ENCODE measurements at regions not wholly inside any gene's neighbourhood (a gene's known extent, or its start where the extent isn't known, plus 50 kb on each side); places are given as distances from the start of the nearest gene placed in this dataset.
"Not testable (repeated sequence)": the region's sequence is repeated elsewhere in the genome, so short reads cannot be mapped to it uniquely, and the experiment has no call there.

DNA sequence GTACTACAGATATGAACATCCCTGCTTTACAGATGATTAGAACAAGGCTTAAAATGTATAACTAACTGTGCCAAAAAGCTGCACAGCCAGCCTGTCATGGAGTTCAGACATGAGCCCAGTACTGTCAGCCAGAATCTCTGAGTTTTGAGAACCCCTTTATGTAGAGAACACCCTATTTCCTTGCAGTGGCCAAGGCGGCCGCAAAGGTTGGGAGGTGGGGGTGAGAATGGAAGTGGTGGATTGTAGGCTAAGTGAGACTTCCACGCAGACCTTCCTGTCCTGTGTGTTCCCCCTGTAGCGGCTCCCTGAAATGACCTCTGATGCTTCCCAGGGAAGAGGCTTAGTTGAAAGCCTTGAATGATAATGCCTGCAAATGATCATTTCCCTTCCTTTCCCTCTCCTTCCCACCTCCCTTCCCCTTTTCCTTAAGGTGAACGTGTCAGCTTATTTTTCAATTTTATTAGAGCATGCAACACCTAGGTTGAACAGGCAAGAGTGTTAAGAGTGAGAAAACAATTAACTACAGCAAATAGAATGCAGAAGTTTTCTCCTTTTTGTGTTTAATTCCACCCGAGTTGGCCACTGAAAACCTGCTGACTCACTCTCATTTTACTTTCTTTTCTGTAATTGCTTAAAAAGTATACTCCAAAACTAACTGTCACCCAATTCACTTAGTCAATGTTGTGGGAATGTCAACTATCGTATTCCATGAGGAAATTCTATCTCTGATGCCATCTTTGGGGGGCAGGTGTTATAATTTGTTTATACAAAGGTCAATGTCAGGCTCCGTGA is 167.0 kb upstream of the EDNRB start:
- DNase-seq (ENCODE audit: low read depth in 2 of 2) = no peak

- DNase-seq (ENCODE audit: low read depth in 2 of 2) = no peak
These were observed 165.8 kb upstream of the EDNRB start for GRCh38 chr13:78084401-78084800.

GRCh38 chr13:78078168-78078567 is 159.5 kb upstream of the EDNRB start:
- no peak for DNase-seq (ENCODE audit: low read depth in 2 of 2)

DNA sequence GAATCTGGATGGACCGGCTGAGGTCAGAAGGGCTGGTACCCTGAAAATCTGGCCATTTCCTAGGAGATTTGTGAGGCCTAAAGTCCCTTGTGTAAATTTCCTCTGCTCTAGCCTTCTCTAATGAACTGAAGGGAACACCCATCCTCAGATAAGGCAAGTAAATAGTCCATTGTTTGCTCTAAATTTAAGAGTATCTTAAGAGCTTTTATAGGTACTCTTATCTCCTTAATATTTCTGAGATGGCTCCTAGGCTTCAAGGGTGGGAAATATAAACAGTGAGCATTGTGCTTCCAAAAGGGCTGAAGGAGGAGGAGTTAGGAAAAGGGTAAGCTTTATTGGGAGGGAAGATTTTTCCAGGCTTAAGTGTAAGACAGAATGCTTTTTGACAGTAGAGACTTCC is 148.7 kb upstream of the EDNRB start:
- DNase-seq (ENCODE audit: low read depth in 2 of 2) = no peak

- DNase-seq (ENCODE audit: low read depth in 2 of 2) = no peak
These were observed 146.5 kb upstream of the EDNRB start for GRCh38 chr13:78065141-78065540.

GRCh38 chr13:78061806-78062205 is 143.2 kb upstream of the EDNRB start:
- no peak for DNase-seq (ENCODE audit: low read depth in 2 of 2)

DNA sequence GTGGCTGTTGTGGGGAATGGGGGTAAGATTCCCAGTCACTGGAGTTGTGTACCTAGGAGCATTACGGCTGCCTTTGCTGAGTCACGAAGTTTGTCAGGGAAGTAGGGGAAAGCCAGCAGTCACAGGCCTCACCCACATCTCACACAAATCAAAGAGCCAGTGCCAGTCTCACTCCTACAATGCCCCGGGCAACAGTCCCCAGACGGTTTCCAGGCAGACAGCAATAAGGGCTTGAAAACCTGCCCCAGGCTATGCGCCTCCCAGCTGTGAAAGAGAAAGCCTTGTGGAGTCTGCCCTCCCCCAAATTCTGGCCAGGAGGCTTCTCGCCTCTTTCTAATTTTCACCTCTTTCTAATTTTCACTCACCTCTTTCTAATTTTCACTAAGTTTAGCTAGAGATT is 142.3 kb upstream of the EDNRB start:
- no peak for DNase-seq (ENCODE audit: low read depth in 2 of 2)

GRCh38 chr13:78056865-78057264 is 138.2 kb upstream of the EDNRB start:
- DNase-seq (ENCODE audit: low read depth in 2 of 2) = not testable (repeated sequence)

- no peak for DNase-seq (ENCODE audit: low read depth in 2 of 2)
These were observed 135.5 kb upstream of the EDNRB start for GRCh38 chr13:78054157-78054556.

DNA sequence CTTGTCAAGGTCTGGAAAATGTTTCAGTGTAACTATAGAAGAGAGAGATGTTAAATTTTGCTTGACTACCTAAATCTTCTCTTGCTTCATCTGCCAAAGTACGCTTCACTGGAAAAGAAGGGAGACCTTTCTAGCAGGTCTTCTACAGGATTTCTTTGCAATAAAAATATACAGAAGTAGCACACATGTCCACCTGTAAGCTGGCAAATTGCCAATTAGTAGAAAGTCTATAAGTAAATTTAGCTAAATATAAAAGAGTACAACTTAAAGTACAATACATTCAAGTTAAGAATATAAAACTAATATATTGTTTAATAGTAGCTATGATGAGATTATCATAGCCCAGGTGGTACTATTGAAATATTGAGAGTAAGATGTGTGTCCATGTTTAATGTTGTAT is 128.5 kb upstream of the EDNRB start:
- no peak for DNase-seq (ENCODE audit: low read depth in 2 of 2)

DNA sequence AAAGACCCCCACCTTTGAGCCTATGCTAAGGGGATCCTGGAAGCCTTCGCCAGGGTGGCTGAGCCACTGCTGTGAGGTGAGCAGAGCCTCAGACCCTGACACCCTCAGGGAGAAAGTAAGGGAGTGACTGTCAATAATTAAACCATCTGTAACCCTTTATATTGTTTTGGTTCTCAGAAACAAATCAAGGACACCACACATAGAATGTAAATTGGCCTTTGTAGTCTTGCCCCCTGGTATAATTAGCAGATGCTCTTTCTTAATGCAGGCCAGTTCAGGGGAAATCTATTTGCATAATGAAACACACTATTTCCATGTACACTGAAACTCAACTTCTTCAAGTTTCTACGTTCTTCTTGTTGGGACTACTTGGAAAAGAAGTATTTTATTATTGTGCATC is 127.7 kb upstream of the EDNRB start:
- no peak for DNase-seq (ENCODE audit: low read depth in 2 of 2)

DNA sequence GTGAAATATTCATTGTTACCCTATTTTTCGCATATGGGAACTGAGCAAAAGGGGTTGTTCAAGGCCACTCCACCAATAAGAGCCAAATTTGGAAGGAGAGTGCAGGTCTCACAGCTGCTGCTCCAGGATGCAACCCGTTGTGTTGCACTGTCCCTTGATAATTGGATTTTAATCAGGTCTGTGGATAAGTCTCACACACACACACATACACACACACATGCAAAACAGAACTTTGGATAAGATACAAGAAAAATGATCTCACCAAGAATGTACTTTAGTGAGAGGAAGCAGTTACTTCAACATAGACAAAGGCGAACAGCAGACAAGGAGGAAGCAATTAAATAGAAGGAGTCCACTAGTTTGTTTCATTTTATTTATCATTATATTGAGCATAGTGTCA is 127.3 kb upstream of the EDNRB start:
- DNase-seq (ENCODE audit: low read depth in 2 of 2) = no peak

DNA sequence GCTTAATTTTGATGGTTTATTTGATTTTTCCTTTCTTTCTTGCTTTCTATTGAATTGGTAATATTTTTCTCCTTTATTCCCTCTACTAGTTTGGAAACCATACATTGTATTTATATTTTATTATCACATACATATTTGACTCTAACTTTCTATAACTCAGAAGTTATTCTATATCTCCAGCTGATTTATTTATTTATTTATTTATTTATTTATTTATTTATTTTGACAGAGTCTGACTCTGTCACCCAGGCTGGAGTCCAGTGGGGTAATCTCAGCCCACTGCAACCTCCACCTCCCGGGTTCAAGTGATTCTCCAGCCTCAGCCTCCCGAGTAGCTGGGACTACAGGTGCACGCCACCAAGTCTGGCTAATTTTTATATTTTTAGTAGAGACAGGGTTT is 122.7 kb upstream of the EDNRB start:
- DNase-seq (ENCODE audit: low read depth in 2 of 2) = not testable (repeated sequence)

- no peak for DNase-seq (ENCODE audit: low read depth in 2 of 2)
These were observed 121.7 kb upstream of the EDNRB start for GRCh38 chr13:78040205-78040830.

DNA sequence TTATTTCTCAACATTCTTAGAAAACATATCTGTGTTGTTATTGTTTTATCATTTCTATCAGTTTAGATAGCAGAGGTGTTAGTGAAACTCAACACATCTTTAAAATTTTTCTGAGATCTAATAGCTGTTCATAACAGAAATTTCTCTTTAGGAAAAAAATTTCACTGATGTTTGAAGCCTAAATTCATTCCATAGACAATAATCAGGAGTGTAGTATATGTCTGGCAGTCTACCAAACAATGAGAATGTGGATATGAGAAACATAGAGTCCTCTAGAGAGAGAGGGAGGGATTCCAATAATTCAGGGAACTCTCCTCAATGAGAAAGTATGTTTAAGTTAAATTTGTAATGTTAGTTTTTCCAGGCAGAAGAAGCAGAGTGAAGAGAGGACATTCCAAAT is 118.2 kb upstream of the EDNRB start:
- no peak for DNase-seq (ENCODE audit: low read depth in 2 of 2)

DNA sequence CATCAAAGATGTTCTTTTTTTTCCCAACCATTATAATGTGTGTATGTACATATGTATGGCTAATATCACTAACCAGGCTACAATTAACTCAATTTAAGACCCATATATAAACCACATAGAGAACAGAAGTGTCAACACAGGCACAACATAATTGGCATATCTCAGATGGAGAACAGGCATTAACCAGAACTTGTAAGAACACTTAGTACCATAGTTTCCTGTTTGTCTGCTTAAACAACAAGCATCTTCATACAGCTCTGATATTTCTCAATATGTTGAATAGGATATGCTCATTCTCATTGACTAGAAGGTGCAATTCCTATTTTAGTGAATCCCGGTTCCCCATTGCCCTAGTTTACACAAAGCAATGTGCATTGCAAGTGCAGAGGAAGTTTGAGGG is 116.9 kb upstream of the EDNRB start:
- DNase-seq (ENCODE audit: low read depth in 2 of 2) = no peak

DNA sequence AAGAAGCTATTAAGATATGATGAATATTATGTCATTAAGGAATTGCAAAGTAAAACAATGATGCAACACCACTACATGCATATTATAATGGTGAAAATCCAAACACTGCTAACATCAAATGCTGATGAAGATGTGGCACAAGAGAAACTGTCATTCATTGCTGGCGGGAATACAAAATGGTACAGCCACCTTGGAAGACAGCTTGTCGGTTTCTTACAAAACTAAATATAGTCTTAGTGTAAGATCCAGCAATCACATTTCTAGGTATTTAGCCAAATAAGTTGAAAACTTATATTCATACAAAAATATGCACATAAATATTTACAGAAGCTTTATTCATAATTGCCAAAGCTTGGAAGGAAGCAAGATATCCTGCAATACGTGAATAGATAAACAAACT is 114.9 kb upstream of the EDNRB start:
- DNase-seq (ENCODE audit: low read depth in 2 of 2) = no peak

- DNase-seq (ENCODE audit: low read depth in 2 of 2) = no peak
These were observed 113.5 kb upstream of the EDNRB start for GRCh38 chr13:78032132-78032531.

GRCh38 chr13:78030341-78030896 is 111.8 kb upstream of the EDNRB start:
- no peak for DNase-seq (ENCODE audit: low read depth in 2 of 2)

- no peak for DNase-seq (ENCODE audit: low read depth in 2 of 2)
These were observed 111.3 kb upstream of the EDNRB start for GRCh38 chr13:78029901-78030300.

DNA sequence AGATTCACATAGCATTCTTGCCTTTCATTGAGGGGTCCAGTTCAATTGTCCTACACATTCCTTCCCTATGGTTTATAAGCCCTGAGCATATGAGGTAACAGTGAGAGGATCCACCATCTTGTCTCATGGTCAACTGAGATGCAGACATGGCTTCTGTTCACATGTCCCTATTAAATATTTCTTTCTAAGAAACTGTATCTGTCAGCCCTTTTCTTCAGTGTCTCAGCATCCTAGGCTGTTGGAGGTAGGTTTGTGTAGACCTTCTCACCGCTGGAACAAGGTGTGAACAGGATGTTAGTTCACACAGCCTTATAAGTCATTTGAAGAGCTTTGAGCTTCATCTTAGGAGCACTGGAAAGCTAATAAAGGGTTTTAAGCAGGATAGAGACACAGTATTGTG is 110.3 kb upstream of the EDNRB start:
- no peak for DNase-seq (ENCODE audit: low read depth in 2 of 2)

GRCh38 chr13:78024996-78025395 is 106.4 kb upstream of the EDNRB start:
- no peak for DNase-seq (ENCODE audit: low read depth in 2 of 2)

DNA sequence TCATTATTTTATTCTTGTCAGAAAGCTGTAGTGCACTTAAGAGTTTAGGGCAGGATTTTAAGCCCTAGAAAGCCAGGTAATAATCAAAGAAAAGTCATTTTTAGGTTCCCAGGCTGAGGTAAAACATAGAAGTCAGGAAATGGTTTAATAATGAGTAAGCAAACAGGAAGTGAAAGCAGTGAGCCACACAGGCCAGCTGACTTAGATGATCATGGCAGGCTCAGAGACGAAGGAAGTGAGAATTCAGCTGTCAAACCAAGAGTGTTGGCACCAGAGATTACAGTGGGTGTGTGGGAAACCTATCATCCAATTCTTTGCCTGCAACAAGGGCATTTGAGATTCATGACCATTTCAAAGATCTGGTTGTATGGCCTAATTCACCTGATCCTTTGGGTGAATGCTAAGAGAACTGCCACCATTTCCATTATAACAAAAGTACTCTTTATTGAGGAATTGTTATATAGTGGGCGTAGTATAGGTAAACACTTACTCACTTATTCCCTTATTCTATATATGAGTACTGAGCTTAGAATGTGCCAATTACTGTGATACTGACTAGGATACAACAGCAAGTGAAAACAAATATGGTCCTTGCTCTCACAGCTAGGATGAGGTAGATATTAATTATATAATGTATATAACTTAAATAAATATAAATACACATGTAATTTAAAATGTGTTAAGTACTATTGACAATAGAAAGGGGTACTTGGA is 103.7 kb upstream of the EDNRB start:
- peak in 1 of 2 donors; percentile 24 for DNase-seq (ENCODE audit: low read depth in 2 of 2)
